ENCODE measurements at regions not wholly inside any gene's neighbourhood (a gene's known extent, or its start where the extent isn't known, plus 50 kb on each side); places are given as distances from the start of the nearest gene placed in this dataset.

GRCh38 chr12:61029516-61029915 lies 1230.7 kb upstream of the USP15 start:
- TF ChIP-seq, protein P1, sequence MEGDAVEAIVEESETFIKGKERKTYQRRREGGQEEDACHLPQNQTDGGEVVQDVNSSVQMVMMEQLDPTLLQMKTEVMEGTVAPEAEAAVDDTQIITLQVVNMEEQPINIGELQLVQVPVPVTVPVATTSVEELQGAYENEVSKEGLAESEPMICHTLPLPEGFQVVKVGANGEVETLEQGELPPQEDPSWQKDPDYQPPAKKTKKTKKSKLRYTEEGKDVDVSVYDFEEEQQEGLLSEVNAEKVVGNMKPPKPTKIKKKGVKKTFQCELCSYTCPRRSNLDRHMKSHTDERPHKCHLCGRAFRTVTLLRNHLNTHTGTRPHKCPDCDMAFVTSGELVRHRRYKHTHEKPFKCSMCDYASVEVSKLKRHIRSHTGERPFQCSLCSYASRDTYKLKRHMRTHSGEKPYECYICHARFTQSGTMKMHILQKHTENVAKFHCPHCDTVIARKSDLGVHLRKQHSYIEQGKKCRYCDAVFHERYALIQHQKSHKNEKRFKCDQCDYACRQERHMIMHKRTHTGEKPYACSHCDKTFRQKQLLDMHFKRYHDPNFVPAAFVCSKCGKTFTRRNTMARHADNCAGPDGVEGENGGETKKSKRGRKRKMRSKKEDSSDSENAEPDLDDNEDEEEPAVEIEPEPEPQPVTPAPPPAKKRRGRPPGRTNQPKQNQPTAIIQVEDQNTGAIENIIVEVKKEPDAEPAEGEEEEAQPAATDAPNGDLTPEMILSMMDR (IDR thresholded peaks at IDR 0.05) = no peak
- TF ChIP-seq POLR2A (IDR thresholded peaks at IDR 0.05) = no peak
- no peak for TF ChIP-seq EP300 (IDR thresholded peaks at IDR 0.05)
